Activated T-helper 2 cell treated with anti-CD3 and anti-CD28 coated beads, Interferon-gamma antibody, Interleukin-2, Interleukin-4, amounts not matched to agents 10 μg/mL and 5 μg/mL and 100 μg/mL, durations not matched to agents 14 hours and 24 hours and 36 hours (primary cell): ENCODE measurements at regions not wholly inside any gene's neighbourhood (a gene's known extent, or its start where the extent isn't known, plus 50 kb on each side); places are given as distances from the start of the nearest gene placed in this dataset.

Experiments used
- DNase-seq: peaks from one replicate; pipeline ENCODE4 v3.0.0; 2021; ENCODE audit warnings: low spot score
- H3K27ac Mint-ChIP-seq: one replicate; pipeline ENCODE4 v1.8.0; 2021; ENCODE audit warnings: mixed read lengths
- H3K27me3 Mint-ChIP-seq: one replicate; pipeline ENCODE4 v1.8.0; 2021; ENCODE audit warnings: low read depth, mixed read lengths
- H3K36me3 Mint-ChIP-seq: one replicate; pipeline ENCODE4 v1.8.0; 2021; ENCODE audit warnings: low read depth, mixed read lengths
- H3K4me1 Mint-ChIP-seq: one replicate; pipeline ENCODE4 v1.8.0; 2021; ENCODE audit warnings: low read depth, mixed read lengths
- H3K4me3 Mint-ChIP-seq: one replicate; pipeline ENCODE4 v1.8.0; 2021; ENCODE audit warnings: low read depth, mild to moderate bottlenecking, moderate library complexity, mixed read lengths
- H3K9me3 Mint-ChIP-seq: one replicate; pipeline ENCODE4 v1.8.0; 2021; ENCODE audit warnings: mixed read lengths
- intact Hi-C: fragments of 100-400 bp; cut with micrococcal nuclease; formaldehyde crosslinking; loops from one replicate; pipeline ENCODE4 v1.15.1; 2023

DNA sequence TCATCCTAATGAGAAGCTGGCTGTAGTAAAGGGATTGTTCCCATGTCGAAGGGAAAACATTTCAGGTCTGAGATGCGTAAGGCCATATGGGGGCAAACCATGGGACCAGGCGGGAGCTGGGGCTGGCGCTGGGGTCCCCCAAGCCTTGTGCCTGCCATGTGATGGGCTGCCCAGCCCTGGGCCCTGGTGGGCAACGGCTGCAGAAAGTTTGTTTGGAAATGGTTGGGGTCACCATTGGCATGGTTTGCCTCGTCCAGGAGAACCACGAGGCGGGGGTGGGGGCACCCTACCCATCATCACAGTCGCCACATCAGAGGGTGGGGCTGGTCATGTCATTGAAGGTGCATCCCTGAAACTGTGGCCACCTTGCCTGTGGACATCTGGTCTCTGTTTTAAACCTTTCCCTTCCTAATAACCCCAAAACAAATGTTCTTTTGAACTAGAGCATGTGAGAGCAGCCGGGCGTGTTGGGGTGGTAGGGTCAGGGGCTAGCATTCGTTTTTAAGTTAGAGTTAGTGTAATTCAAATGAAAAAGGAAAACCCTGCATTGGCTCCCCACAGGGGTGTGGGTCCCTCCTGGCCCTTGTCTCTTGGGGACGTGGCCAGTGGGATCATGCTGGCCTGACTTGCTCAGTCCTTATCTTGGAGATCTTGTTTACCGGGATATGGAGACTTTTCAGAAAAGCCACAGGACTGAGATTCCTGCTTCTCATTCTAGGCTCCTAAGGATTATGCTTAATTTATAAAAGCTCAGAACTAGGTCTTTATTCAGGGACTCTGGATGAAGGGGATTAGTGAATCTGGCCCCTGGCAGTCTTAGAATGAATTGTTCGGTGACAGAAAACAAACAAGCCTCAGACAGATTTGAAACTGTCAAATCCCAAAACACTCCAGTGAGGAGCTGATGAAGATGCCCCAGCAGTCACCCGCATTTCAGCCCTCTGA is 98.5 kb downstream of the CTTN start:
- Mint-ChIP-seq H3K4me3 (no peak overlapping the region), H3K27me3 (no peaks in the 10 kb centered on the region), H3K27ac (no peak overlapping the region), H3K9me3 (no peaks in the 10 kb centered on the region), H3K36me3 (no peaks in the 10 kb centered on the region), H3K4me1 (no peaks in the 10 kb centered on the region)
- intact Hi-C loops = no loop called here
- DNase-seq = no peak

DNA sequence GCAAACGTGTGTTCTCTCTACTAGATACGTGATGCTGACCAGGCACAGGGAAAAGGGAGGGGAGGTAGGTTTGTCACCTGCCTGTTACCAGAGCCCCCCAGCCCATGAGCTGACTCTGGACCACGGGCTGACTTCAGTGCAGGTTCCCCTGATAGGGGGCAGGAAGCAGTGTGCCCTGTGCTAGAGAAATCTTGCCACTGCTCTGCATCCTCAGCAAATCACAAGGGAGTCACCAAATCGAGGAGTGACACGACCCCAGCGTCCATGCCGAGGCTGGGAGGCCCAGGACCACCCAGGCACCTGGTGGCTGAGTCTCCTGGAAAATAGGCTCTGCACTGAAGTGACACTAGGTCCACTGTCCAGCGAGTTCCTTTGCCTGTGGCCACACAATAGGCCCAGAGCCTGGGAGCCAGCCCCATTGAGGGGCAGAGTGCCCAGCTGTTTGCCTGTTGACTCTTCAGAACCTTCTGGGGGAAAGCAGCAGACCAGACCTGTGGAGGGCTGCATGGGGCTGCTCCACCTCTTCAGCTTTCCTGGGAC is 99.3 kb downstream of the CTTN start:
- Mint-ChIP-seq H3K9me3 (no peaks in the 10 kb centered on the region), H3K36me3 (no peaks in the 10 kb centered on the region), H3K4me1 (no peaks in the 10 kb centered on the region), H3K4me3 (no peak overlapping the region), H3K27me3 (no peaks in the 10 kb centered on the region), H3K27ac (no peak overlapping the region)
- intact Hi-C loops = no loop called here
- DNase-seq = no peak

DNA sequence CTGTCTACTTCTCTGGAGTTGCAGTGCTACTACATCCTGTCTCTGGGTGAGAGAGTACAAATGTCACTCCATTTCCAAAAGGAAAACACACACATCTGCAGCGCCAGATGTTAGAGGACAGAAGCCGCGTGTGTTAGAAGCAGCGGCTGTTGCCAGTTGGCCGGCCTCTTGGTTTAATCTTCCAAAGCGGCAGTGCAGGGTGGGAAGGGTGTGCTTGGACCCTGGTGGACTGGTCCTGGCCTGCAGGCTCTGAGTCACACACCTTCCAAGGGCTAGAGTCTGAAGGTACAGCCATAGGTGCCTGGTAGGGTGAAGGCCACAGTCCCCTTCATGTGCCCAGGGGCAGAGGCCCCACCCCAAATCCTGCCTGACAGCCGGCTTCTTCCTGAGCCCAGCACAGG is 99.8 kb downstream of the CTTN start:
- Mint-ChIP-seq H3K9me3 (no peaks in the 10 kb centered on the region), H3K27ac (no peak overlapping the region), H3K27me3 (no peaks in the 10 kb centered on the region), H3K4me1 (no peaks in the 10 kb centered on the region), H3K4me3 (no peak overlapping the region), H3K36me3 (no peaks in the 10 kb centered on the region)
- intact Hi-C loops = no loop called here
- DNase-seq = no peak

DNA sequence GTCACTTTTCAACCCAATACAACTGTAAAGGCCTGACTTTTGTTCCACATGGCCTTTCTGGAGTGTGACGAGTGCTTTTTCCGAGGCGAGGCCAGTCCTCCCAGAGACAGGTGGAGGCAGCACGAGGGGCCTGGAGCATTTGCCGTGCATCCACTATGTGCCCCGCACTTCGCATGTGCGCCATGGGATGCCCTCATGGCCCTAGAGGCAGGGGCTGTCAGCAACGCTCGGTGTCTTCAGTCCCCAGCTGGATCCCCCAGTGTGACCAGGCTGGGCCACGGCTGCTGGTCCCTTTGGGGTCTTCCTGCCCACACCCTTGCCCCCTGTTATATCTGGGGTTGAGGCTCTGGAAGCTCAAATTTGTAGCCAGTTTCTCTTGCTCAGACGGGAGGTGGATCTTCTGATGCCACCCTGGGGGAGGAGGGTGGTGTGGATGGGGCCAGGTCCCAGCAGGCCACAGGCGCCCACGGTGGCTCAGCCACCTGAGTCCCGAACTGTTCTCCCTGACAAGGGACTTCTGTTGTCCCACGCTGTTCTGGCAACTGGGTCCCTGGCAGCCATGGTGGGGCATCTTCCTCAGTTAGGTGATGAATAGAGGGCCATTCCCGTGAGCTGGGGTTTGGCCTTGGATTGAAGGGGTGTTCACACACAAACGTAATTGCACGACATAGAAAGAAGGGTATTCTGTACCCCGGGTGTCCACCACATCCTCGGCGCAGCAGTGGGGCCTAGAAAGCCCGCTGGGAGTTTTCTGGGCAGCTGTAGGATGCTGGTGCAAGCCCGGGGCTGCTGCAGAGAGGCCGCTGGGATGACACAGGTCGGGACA is 100.9 kb downstream of the CTTN start:
- intact Hi-C loops = no loop called here
- no peaks in the 10 kb centered on the region for H3K27me3 Mint-ChIP-seq
- no peak for DNase-seq
- no peaks in the 10 kb centered on the region for H3K4me1 Mint-ChIP-seq
- H3K9me3 Mint-ChIP-seq = no peaks in the 10 kb centered on the region
- no peaks in the 10 kb centered on the region for H3K36me3 Mint-ChIP-seq
- no peak overlapping the region for H3K27ac Mint-ChIP-seq
- no peak overlapping the region for H3K4me3 Mint-ChIP-seq

DNA sequence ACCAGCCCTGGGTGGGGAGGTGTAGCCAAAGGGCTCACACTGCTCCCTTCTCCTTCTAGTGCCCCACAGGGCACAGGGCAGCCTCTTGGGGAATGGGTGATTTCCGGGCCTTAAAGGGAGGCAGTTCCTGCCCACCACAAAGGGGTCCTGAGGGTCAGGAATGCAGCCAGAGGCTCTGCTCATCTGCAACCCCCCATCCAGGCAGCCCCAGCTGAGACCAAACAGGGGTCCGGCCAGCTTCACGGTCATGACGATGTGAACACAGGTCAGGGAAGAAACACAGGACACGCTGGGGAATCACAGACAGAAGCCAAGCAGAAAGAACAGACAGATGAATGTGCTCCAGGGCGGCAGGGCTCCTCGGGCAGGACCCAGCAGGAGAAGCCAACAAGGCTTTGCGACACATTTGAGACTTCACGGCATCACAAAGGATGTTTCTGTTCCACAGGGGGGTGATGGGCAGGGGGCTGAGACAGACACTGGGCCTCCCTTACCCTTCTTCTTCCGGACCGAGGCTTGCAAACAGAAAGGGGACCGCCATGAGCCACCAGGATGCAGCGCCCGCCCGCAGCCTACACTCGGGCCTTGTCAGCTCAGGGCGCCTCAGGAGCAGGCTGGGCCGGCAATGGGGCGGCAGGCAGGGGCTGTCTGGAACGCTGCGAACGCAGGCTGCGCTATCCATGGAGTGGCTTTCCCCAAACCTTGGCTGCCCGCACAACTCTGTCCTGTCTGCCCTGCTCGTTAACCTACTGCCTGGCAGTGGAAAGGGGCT is 101.9 kb downstream of the CTTN start:
- H3K27ac Mint-ChIP-seq = no peak overlapping the region
- no peaks in the 10 kb centered on the region for H3K4me1 Mint-ChIP-seq
- H3K36me3 Mint-ChIP-seq = no peaks in the 10 kb centered on the region
- no peaks in the 10 kb centered on the region for H3K27me3 Mint-ChIP-seq
- DNase-seq = no peak
- no peak overlapping the region for H3K4me3 Mint-ChIP-seq
- no peaks in the 10 kb centered on the region for H3K9me3 Mint-ChIP-seq
- intact Hi-C loops = no loop called here

DNA sequence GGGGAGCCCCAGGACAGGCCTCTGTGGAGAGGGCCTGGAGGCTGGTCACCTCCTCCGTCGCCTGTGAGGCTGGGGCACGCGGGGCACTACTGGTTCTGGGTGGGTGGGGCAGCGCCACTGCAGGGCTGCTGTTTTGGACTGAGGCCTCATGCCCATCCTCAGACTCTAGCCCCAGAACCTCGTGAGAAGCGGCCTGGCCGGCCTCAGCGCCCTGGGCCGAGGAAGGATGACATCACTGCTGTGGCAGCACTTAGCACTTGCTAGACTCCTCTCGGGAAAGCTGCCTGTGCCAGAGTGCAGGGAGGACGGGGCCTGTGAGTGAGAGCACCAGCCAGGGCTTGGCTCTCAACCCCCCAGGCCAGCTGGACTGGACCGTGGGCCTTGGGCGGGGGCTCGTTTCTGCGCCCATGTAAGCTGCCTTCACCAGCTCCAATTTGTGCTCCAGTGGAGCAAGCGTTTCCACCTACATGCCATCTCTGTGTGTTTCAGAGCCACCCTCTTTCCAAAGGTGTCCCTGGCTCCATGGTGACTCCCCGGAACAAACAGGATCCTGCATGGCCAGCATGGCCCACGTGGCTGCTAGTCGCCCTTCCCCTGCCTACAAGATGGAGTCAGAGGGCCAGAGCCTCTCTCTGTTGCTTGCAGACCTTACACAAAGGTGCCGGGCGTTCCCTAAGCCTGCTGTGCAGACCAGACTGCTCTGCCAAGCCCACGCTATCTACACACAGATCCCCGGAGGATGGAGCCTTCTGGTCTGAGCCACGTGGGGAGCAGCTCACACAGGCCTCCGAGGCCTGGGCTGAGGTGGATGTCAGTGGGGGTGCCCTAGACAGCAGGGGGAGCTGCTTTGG is 102.9 kb downstream of the CTTN start:
- Mint-ChIP-seq H3K27me3 (no peaks in the 10 kb centered on the region), H3K36me3 (no peaks in the 10 kb centered on the region)

DNA sequence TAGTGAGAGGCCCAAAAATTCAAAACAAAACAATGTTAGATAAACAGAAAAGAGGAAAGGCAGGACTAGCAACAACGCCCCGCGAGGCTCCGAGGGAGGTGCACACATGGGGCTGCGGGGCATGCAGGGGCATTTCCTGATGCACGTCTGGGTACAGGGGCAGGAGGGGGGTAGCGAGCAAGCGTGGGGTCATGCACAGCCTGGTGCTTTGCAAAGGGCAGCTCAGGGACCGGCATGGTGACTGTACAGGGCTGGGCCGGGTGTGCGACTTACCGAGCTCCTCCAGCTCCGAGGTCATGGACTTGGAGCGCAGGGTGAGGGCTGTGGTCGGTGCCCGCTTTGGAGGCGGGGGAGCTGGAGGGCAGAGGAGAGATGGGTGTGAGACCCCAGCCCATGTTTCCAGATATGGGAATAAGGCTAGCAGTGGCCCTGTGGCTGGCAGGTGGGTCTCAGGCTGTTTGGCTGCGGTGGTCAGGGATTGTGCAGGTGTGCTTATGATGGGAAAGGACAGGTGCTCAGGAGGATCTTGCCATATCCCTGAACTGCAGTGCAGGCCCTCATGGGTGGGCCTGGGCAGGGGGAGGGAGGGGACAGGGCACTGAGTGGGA is 103.7 kb downstream of the CTTN start:
- Mint-ChIP-seq H3K27me3 (no peaks in the 10 kb centered on the region), H3K27ac (no peak overlapping the region), H3K9me3 (no peaks in the 10 kb centered on the region), H3K36me3 (no peaks in the 10 kb centered on the region), H3K4me1 (no peaks in the 10 kb centered on the region), H3K4me3 (no peak overlapping the region)
- intact Hi-C loops = no loop called here
- DNase-seq = no peak

More for the DNA sequence above, 102.9 kb downstream of the CTTN start:
- no peak for DNase-seq
- Mint-ChIP-seq H3K27ac (no peak overlapping the region), H3K9me3 (no peaks in the 10 kb centered on the region), H3K4me3 (no peak overlapping the region), H3K4me1 (no peaks in the 10 kb centered on the region)
- intact Hi-C loops = no loop called here

DNA sequence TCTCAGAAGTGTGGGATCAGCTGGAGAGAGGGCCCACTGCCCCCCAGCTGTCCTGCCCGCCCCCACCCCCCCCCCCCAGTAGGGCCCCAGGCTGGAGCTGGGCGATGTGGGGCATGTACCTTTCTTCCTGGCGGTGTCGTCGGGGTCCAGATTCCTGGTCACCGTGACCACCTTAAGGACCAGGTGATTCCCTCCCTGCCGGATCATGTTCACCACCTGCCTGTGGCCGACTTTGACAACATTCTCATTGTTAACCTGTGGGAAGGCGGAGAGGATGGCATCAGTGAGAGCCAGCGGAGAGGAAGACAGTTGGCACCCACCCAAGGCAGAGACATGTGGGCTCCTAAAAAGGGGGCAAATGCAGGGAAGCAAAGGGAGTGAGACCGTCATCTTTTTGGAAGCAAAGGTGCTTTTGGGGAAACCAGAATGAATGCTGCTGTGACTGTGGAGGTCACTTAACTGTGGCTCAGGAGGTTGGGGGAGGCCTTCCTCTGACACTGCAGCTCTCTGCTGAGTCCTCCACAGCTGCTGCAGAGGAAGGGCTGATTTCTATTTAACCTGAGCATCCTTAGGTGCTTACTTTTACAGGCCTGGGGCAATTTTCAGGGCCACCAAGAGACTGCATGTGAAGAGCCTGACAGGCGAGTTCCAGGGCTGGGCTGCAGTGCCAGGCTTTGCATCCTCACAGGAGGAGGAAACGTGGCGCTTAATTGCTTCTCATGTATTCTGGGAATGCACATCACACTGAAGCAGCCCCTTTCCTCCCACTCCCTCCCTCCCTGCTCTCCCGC is 104.5 kb downstream of the CTTN start:
- no peaks in the 10 kb centered on the region for H3K4me1 Mint-ChIP-seq
- no peaks in the 10 kb centered on the region for H3K36me3 Mint-ChIP-seq
- H3K27ac Mint-ChIP-seq = no peak overlapping the region
- intact Hi-C loops = no loop called here
- no peaks in the 10 kb centered on the region for H3K9me3 Mint-ChIP-seq
- no peaks in the 10 kb centered on the region for H3K27me3 Mint-ChIP-seq
- no peak for DNase-seq
- H3K4me3 Mint-ChIP-seq = no peak overlapping the region

DNA sequence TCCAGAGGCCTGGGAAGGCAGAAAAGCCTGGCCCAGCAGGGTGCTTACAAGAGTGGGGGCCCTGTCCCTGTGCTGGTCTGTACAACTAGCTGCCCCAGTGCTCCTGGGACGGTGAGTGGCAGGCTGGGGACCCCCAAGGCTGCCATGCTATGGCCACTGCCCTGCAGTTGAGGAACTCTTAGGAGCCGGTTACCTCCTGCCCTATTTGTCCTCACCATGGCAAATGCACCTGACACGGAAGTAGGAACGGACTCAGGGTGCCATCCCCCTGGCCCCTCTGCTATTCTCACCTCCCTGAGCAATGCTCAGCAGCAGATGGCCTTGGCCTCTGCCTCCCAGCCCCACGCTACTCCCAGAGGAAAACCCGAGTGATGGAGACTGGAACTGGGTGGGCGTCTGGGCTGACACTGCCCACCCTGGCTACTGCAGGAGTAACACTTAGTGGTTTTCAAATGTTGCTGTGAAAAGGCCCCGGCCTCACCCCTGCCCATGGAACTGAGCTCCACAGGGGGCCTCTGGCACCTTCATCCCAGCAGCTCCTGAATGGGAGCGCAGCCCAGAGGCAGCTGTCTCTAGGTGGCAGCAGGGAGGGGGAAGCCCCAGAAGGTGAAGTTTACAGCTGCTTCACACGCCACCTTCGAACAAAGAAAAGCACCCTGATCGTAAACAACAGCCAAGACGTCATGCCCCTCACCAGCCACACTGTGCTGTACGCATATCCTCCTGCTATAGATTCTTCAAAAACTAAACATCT is 105.3 kb downstream of the CTTN start:
- no peaks in the 10 kb centered on the region for H3K4me1 Mint-ChIP-seq

DNA sequence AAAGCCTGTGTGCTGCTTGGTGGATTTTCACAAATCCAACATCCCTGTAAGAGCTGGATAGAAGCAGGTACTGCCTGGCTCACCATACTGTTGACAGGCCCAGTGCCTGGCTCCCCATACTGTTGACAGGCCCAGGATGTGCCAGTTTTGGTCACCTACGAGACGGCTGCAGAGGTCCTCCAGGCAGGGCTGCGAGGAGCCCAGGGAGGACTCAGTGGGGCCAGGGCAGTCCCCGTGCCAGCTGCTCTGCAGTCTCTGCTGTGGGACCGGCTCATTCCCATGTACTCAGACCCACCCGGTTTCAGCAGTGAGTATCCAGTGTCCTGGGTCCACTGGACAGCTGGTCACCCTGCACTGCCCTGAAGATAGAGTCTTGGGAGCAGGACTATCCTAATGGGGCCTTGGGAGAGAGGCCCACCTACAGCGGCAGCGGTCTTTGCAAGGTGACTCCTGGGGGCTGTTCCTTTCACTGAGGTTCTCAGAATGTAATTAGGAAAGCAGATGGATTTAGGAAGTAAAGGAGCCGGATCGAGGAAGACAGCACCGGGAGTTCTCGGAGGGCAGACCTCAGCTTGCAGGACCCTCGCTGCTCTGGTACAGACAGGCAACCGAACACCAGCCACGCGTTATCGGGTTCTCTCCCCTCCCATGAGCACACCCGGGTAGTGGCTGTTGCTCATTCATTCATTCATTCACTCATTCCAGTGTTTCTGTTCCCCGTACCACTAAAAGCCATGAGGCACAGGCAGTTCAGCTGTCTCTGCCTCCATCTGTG is 106.1 kb downstream of the CTTN start:
- Mint-ChIP-seq H3K27ac (no peak overlapping the region), H3K4me1 (no peaks in the 10 kb centered on the region), H3K36me3 (no peaks in the 10 kb centered on the region), H3K4me3 (no peak overlapping the region), H3K27me3 (no peaks in the 10 kb centered on the region), H3K9me3 (no peaks in the 10 kb centered on the region)
- intact Hi-C loops = no loop called here
- no peak for DNase-seq

More for the DNA sequence above, 105.3 kb downstream of the CTTN start:
- intact Hi-C loops = no loop called here
- no peaks in the 10 kb centered on the region for H3K36me3 Mint-ChIP-seq
- H3K27ac Mint-ChIP-seq = no peak overlapping the region
- H3K27me3 Mint-ChIP-seq = no peaks in the 10 kb centered on the region
- DNase-seq = no peak
- H3K9me3 Mint-ChIP-seq = no peaks in the 10 kb centered on the region
- no peak overlapping the region for H3K4me3 Mint-ChIP-seq
